ENCODE measurements at regions not wholly inside any gene's neighbourhood (a gene's known extent, or its start where the extent isn't known, plus 50 kb on each side); places are given as distances from the start of the nearest gene placed in this dataset.
"Not testable (repeated sequence)": the region's sequence is repeated elsewhere in the genome, so short reads cannot be mapped to it uniquely, and the experiment has no call there.

DNA sequence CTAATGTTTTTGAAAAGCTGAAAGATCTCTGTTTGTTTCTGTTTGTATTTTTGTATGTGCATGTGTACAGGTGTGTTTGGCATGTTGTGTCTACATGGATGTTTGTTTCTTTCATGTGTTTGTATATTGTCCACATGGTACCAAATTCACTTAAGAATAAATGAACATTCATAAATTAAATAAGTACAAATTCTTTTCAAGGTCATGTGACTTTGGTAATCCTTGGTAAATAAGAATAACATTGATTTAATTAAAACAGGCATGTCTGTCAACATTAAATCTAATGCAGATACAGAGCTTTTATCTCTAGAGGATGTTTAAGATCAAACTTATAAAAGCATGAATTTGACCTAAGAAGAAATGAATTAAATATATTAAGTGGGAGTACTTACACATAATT, 219.8 kb upstream of the EPHA7 start:
- intact Hi-C loops (cut with micrococcal nuclease) (no loop called here), dilution Hi-C loops (cut with MboI; ENCODE audit: extremely low pct_ligation_motif_present, low sequenced_read_pairs) (no loop called here)
- Histone ChIP-seq H3K4me1 (ENCODE audit: control insufficient read depth, extremely low read depth, insufficient read depth, low read length) (no peaks in the 10 kb centered on the region), H3K9me1 (replicated peaks; ENCODE audit: control insufficient read depth, extremely low read depth, insufficient read depth, low read length) (no peaks in the 10 kb centered on the region), H3K27ac (ENCODE audit: insufficient read depth, low read depth, low read length) (no peak overlapping the region), H3K4me3 (replicated peaks in 1 of 3; ENCODE audit: insufficient read depth in 1 of 3, low read depth in 1 of 3, low read length in 3 of 3) (no peak overlapping the region), H3K27me3 (ENCODE audit: control insufficient read depth in 2 of 2, insufficient read depth in 2 of 2, low read length in 2 of 2) (no peaks in the 10 kb centered on the region), H3K9me3 (replicated peaks; ENCODE audit: control insufficient read depth, insufficient read depth, low read length) (no peaks in the 10 kb centered on the region), H3K79me2 (ENCODE audit: control insufficient read depth, insufficient read depth, low read length) (no peaks in the 10 kb centered on the region), H3K9ac (replicated peaks; ENCODE audit: extremely low read depth, insufficient read depth, low read length) (no peak overlapping the region), H2AFZ (ENCODE audit: low read depth, low read length) (no peak overlapping the region), H3K36me3 (ENCODE audit: control insufficient read depth in 2 of 2, extremely low read depth in 1 of 2, insufficient read depth in 2 of 2, low read length in 2 of 2) (no peaks in the 10 kb centered on the region), H4K20me1 (replicated peaks; ENCODE audit: control insufficient read depth, extremely low read depth, insufficient read depth, low read length) (no peaks in the 10 kb centered on the region), H3K4me2 (ENCODE audit: insufficient read depth, low read length) (no peak overlapping the region)
- BruUV-seq (replicated peaks), result no TSS peak
- ChIA-PET CTCF (no interaction called here), POLR2A (no interaction called here)
- DNase-seq (ENCODE audit: low read depth, low spot score), result no peak
- no peak for TF ChIP-seq GATA2 (IDR thresholded peaks at IDR 0.05; ENCODE audit: insufficient read depth, insufficient read length, low read depth, low read length)
- TF ChIP-seq EZH2 (IDR thresholded peaks at IDR 0.05; ENCODE audit: borderline replicate concordance, low read depth, low read length, severe bottlenecking), result no peak
- no peak for TF ChIP-seq JUN (IDR thresholded peaks at IDR 0.05; ENCODE audit: borderline replicate concordance, insufficient read depth, insufficient read length, low read depth)
- no peak for TF ChIP-seq FOS (IDR thresholded peaks at IDR 0.05; ENCODE audit: borderline replicate concordance, insufficient read depth, low read length)
- TF ChIP-seq POLR2A (IDR thresholded peaks at IDR 0.05; ENCODE audit: low read depth, low read length), result no peak
- TF ChIP-seq MYC (IDR thresholded peaks at IDR 0.05; ENCODE audit: low read depth, low read length), result no peak
- TF ChIP-seq, protein P1, sequence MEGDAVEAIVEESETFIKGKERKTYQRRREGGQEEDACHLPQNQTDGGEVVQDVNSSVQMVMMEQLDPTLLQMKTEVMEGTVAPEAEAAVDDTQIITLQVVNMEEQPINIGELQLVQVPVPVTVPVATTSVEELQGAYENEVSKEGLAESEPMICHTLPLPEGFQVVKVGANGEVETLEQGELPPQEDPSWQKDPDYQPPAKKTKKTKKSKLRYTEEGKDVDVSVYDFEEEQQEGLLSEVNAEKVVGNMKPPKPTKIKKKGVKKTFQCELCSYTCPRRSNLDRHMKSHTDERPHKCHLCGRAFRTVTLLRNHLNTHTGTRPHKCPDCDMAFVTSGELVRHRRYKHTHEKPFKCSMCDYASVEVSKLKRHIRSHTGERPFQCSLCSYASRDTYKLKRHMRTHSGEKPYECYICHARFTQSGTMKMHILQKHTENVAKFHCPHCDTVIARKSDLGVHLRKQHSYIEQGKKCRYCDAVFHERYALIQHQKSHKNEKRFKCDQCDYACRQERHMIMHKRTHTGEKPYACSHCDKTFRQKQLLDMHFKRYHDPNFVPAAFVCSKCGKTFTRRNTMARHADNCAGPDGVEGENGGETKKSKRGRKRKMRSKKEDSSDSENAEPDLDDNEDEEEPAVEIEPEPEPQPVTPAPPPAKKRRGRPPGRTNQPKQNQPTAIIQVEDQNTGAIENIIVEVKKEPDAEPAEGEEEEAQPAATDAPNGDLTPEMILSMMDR (IDR thresholded peaks at IDR 0.05; ENCODE audit: extremely low read depth in 1 of 2, insufficient read depth in 1 of 2, low read depth in 1 of 2, low read length in 2 of 2), result no peak
- TF ChIP-seq, protein P2, sequence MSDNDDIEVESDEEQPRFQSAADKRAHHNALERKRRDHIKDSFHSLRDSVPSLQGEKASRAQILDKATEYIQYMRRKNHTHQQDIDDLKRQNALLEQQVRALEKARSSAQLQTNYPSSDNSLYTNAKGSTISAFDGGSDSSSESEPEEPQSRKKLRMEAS (IDR thresholded peaks at IDR 0.05; ENCODE audit: insufficient read depth, insufficient read length), result no peak
- TF ChIP-seq POLR2AphosphoS5 (IDR thresholded peaks at IDR 0.05; ENCODE audit: insufficient read depth, low read depth, low read length), result no peak
- no peak for FAIRE-seq

DNA sequence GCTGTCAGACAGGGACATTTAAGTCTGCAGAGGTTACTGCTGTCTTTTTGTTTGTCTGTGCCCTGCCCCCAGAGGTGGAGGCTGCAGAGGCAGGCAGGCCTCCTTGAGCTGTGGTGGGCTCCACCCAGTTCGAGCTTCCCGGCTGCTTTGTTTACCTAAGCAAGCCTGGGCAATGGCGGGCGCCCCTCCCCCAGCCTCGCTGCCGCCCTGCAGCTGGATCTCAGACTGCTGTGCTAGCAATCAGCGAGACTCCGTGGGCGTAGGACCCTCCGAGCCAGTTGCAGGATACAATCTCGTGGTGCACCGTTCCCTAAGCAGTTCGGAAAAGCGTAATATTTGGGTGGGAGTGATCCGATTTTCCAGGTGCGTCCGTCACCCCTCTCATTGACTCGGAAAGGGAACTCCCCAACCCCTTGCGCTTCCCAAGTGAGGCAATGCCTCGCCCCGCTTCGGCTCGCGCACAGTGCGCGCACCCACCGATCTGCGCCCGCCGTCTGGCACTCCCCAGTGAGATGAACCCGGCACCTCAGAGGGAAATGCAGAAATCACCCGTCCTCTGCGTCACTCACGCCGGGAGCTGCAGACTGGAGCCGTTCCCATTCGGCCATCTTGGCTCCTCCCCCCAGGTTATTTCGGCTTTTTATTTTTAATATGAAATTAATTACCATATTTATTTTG, 217.8 kb upstream of the EPHA7 start:
- H3K4me1 ChIP-seq (ENCODE audit: control insufficient read depth, extremely low read depth, insufficient read depth, low read length); CTCF ChIA-PET; H3K27me3 ChIP-seq (ENCODE audit: control insufficient read depth in 2 of 2, insufficient read depth in 2 of 2, low read length in 2 of 2); H3K36me3 ChIP-seq (ENCODE audit: control insufficient read depth in 2 of 2, extremely low read depth in 1 of 2, insufficient read depth in 2 of 2, low read length in 2 of 2); H4K20me1 ChIP-seq (replicated peaks; ENCODE audit: control insufficient read depth, extremely low read depth, insufficient read depth, low read length); intact Hi-C loops (cut with micrococcal nuclease); H3K9me1 ChIP-seq (replicated peaks; ENCODE audit: control insufficient read depth, extremely low read depth, insufficient read depth, low read length); H2AFZ ChIP-seq (ENCODE audit: low read depth, low read length); H3K4me2 ChIP-seq (ENCODE audit: insufficient read depth, low read length); H3K79me2 ChIP-seq (ENCODE audit: control insufficient read depth, insufficient read depth, low read length); H3K4me3 ChIP-seq (replicated peaks in 1 of 3; ENCODE audit: insufficient read depth in 1 of 3, low read depth in 1 of 3, low read length in 3 of 3); FAIRE-seq; DNase-seq (ENCODE audit: low read depth, low spot score); dilution Hi-C loops (cut with MboI; ENCODE audit: extremely low pct_ligation_motif_present, low sequenced_read_pairs); POLR2A ChIA-PET; H3K9ac ChIP-seq (replicated peaks; ENCODE audit: extremely low read depth, insufficient read depth, low read length); BruUV-seq (replicated peaks); H3K9me3 ChIP-seq (replicated peaks; ENCODE audit: control insufficient read depth, insufficient read depth, low read length); H3K27ac ChIP-seq (ENCODE audit: insufficient read depth, low read depth, low read length): not testable (repeated sequence)
